ENCODE measurements at regions not wholly inside any gene's neighbourhood (a gene's known extent, or its start where the extent isn't known, plus 50 kb on each side); places are given as distances from the start of the nearest gene placed in this dataset.

GRCh38 chr1:214952648-214953047 is 129.9 kb upstream of the KCNK2 start:
- Histone ChIP-seq H3K27ac (ENCODE audit: insufficient read depth, low read length) (no peak overlapping the region), H3K9me1 (ENCODE audit: insufficient read depth, low read length) (no peaks in the 10 kb centered on the region), H3K23ac (ENCODE audit: low read depth, low read length) (no peak overlapping the region), H3K56ac (ENCODE audit: extremely low read depth, insufficient read depth, low read length) (no peak overlapping the region), H2BK120ac (ENCODE audit: low read depth, low read length) (peak overlapping the region; percentile 66), H3K36me3 (ENCODE audit: control insufficient read depth, insufficient read depth, low read length) (no peaks in the 10 kb centered on the region), H4K5ac (ENCODE audit: low read depth, low read length) (no peak overlapping the region), H2BK15ac (ENCODE audit: low read depth, low read length) (peak overlapping the region; percentile 91), H2BK5ac (ENCODE audit: low read depth, low read length, poor library complexity, severe bottlenecking) (peak overlapping the region; percentile 24), H4K8ac (ENCODE audit: low read depth in 2 of 2, low read length in 2 of 2) (peak overlapping the region; percentile 24 to 60; a peak in 2 of 4 replicates), H2AK9ac (replicated peaks; ENCODE audit: low read depth, low read length, poor library complexity) (peak overlapping the region; percentile 29), H3K9ac (ENCODE audit: low read depth, low read length) (no peak overlapping the region), H4K91ac (ENCODE audit: insufficient read depth, low read depth, low read length) (peak overlapping the region; percentile 69; the same call in 1 of the 2 replicates), H3K18ac (ENCODE audit: low read depth, low read length) (no peak overlapping the region), H3K9me3 (ENCODE audit: control insufficient read depth, insufficient read depth, low read length) (peaks cover 8% of the 10 kb centered on the region), H2AK5ac (ENCODE audit: low read depth, low read length) (peak overlapping the region; percentile 83), H3K4ac (ENCODE audit: low read depth, low read length) (peak overlapping the region; percentile 34), H3K4me2 (ENCODE audit: low read depth, low read length) (no peak overlapping the region), H2AFZ (replicated peaks; ENCODE audit: low read length, poor library complexity) (peak overlapping the region; percentile 63), H3K27me3 (ENCODE audit: control insufficient read depth, insufficient read depth, low read length) (no peaks in the 10 kb centered on the region), H3K14ac (replicated peaks; ENCODE audit: low read depth, low read length) (no peak overlapping the region), H3K4me3 (ENCODE audit: insufficient read depth, low read depth, low read length) (no peak overlapping the region), H4K20me1 (ENCODE audit: insufficient read depth, low read length) (no peaks in the 10 kb centered on the region), H3K79me1 (ENCODE audit: low read depth in 1 of 2, low read length in 2 of 2) (no peaks in the 10 kb centered on the region), H3K4me1 (ENCODE audit: control insufficient read depth, insufficient read depth, low read length) (peaks cover 2% of the 10 kb centered on the region; the same call in 1 of the 2 replicates), H2BK20ac (ENCODE audit: low read depth, low read length) (peak overlapping the region; percentile 49)
- BruUV-seq (replicated peaks), result no TSS peak
- ATAC-seq (ENCODE audit: low read depth) (no peak), DNase-seq (no peak)
- intact Hi-C loops (cut with micrococcal nuclease), result no loop called here
- dilution Hi-C loops (cut with HindIII; ENCODE audit: low sequenced_read_pairs, unreplicated experiment), result no loop called here
- CTCF ChIA-PET, result no interaction called here
- no peak for TF ChIP-seq BHLHE40 (IDR thresholded peaks at IDR 0.05; ENCODE audit: low read depth, low read length)
- TF ChIP-seq CTCF (conservative IDR thresholded peaks at IDR 0.05; ENCODE audit: low read depth, low read length), result no peak
- TF ChIP-seq NFE2L2 (IDR thresholded peaks at IDR 0.05; ENCODE audit: low read depth, low read length), result no peak
- TF ChIP-seq RAD21 (IDR thresholded peaks at IDR 0.05; ENCODE audit: low read length), result no peak
- no peak for TF ChIP-seq CHD1 (IDR thresholded peaks at IDR 0.05; ENCODE audit: low read depth, low read length)
- no peak for TF ChIP-seq RFX5 (IDR thresholded peaks at IDR 0.05; ENCODE audit: low read depth, low read length)
- POLR2A ChIA-PET (ENCODE audit: unreplicated experiment), result no interaction called here
- 87% methylated on average over 3 of the region's 7 CpGs; no CpG with 5 or more reads in 1 of the 2 experiments for WGBS, 2 experiments (ENCODE audit: extremely low coverage in 2 of 2, insufficient read length in 1 of 2)
- in situ Hi-C loops (cut with MboI; ENCODE audit: low sequenced_read_pairs), result no loop called here

All from IMR-90 (cell line).